RWPE2 (cell line): ENCODE measurements at regions not wholly inside any gene's neighbourhood (a gene's known extent, or its start where the extent isn't known, plus 50 kb on each side); places are given as distances from the start of the nearest gene placed in this dataset.

Experiments used
- ATAC-seq: fragments of 200-7000 bp; cut with Tn5 transposase; 3 replicates; pipeline ENCODE4 v1.9.1; 2021; ENCODE audit warnings: low read depth
- DNase-seq: peaks from one replicate; pipeline ENCODE4 v3.0.0-alpha.2; 2020; ENCODE audit warnings: low spot score
- H3K27ac ChIP-seq: fragments of 450-650 bp; 2 replicates; pipeline ENCODE4 v1.5.1; 2017; ENCODE audit warnings: mild to moderate bottlenecking; ENCODE audit not compliant: poor library complexity, severe bottlenecking
- H3K27me3 ChIP-seq: fragments of 250-450 bp; sonication (Bioruptor Pico); 2 replicates; pipeline ENCODE4 v1.5.1; 2021; ENCODE audit warnings: mild to moderate bottlenecking, moderate library complexity; ENCODE audit not compliant: insufficient read depth, poor library complexity, severe bottlenecking
- H3K36me3 ChIP-seq: fragments of 250-450 bp; sonication (Bioruptor Pico); 2 replicates; pipeline ENCODE4 v1.5.1; 2020; ENCODE audit warnings: low read depth, mild to moderate bottlenecking, moderate library complexity
- H3K4me1 ChIP-seq: fragments of 250-450 bp; sonication (Bioruptor Pico); 2 replicates; pipeline ENCODE4 v1.5.1; 2021; ENCODE audit warnings: mild to moderate bottlenecking, moderate library complexity; ENCODE audit not compliant: insufficient read depth, poor library complexity, severe bottlenecking
- H3K4me3 ChIP-seq: fragments of 250-450 bp; sonication (Bioruptor Pico); 2 replicates; pipeline ENCODE4 v1.5.1; 2021; ENCODE audit warnings: mild to moderate bottlenecking, moderate library complexity; ENCODE audit not compliant: severe bottlenecking
- H3K9me3 ChIP-seq: fragments of 250-450 bp; sonication (Bioruptor Pico); 2 replicates; pipeline ENCODE4 v1.5.1; 2021; ENCODE audit warnings: mild to moderate bottlenecking, moderate library complexity; ENCODE audit not compliant: severe bottlenecking
- TF ChIP-seq, protein P1 (sequence below): fragments of 450-650 bp; IDR thresholded peaks from one replicate; pipeline ENCODE4 v1.5.1; 2017; ENCODE audit warnings: mild to moderate bottlenecking, moderate library complexity; ENCODE audit not compliant: poor library complexity, severe bottlenecking

DNA sequence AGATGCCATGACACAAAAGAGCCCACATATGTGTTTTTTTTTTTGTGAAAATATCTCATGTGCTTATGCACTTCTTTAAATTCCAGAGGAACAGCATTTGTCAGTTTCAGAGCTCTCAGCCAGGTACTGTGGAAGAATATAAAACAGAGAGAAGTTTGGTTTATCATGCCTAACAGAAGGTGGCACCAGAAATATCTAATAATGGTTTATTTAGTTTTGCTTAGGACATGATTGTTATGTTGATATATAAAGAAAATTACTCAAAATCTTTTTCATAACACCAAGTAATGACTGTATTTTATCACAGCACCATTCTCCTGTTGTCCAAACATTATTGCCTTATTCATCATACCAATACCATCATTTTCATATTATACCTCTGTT, 455.6 kb upstream of the ACTBL2 start:
- H3K36me3 ChIP-seq, result no peaks in the 10 kb centered on the region
- H3K27ac ChIP-seq, result no peak overlapping the region
- H3K9me3 ChIP-seq, result no peaks in the 10 kb centered on the region
- TF ChIP-seq, protein P1, sequence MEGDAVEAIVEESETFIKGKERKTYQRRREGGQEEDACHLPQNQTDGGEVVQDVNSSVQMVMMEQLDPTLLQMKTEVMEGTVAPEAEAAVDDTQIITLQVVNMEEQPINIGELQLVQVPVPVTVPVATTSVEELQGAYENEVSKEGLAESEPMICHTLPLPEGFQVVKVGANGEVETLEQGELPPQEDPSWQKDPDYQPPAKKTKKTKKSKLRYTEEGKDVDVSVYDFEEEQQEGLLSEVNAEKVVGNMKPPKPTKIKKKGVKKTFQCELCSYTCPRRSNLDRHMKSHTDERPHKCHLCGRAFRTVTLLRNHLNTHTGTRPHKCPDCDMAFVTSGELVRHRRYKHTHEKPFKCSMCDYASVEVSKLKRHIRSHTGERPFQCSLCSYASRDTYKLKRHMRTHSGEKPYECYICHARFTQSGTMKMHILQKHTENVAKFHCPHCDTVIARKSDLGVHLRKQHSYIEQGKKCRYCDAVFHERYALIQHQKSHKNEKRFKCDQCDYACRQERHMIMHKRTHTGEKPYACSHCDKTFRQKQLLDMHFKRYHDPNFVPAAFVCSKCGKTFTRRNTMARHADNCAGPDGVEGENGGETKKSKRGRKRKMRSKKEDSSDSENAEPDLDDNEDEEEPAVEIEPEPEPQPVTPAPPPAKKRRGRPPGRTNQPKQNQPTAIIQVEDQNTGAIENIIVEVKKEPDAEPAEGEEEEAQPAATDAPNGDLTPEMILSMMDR, result peak; percentile 27
- H3K4me1 ChIP-seq, result peaks cover under 1% of the 10 kb centered on the region
- H3K27me3 ChIP-seq, result no peaks in the 10 kb centered on the region
- DNase-seq (no peak), ATAC-seq (no peak)
- H3K4me3 ChIP-seq, result no peak overlapping the region

DNA sequence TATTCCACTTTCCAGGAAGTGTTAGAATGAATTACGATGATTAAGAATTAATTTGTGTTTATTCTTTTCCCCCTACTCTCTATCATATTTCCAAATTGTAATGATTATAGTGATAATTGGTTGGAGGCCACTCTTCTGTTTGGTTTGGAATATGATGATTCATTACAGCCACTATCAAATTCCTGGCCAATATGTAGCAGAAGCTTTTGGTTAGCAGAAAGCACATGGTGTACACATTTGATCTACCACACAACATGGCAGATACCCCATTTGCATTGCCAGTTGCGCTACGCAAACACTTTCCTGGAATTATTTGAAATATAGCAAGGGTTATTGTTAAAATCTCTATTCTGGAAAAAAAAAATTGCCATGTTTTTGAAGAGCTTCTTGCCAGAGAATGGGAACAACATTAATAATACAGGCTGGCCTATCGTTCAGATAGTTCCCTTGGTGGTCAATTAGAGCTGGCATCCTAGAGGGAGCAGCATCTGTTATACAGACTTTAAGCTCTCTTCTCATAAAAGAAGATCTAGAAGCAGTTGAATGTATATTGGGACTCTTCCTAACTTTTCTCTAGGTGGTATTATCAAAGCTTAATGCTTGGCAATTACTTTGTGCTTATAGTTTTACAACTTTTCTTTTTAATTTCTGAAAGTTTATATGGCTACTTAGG, 455.0 kb upstream of the ACTBL2 start:
- H3K4me1 ChIP-seq, result peaks cover 6% of the 10 kb centered on the region
- TF ChIP-seq, protein P1, result no peak
- DNase-seq (no peak), ATAC-seq (no peak)
- H3K27me3 ChIP-seq, result no peaks in the 10 kb centered on the region
- H3K4me3 ChIP-seq, result no peak overlapping the region
- no peaks in the 10 kb centered on the region for H3K36me3 ChIP-seq
- no peaks in the 10 kb centered on the region for H3K9me3 ChIP-seq
- H3K27ac ChIP-seq, result no peak overlapping the region

DNA sequence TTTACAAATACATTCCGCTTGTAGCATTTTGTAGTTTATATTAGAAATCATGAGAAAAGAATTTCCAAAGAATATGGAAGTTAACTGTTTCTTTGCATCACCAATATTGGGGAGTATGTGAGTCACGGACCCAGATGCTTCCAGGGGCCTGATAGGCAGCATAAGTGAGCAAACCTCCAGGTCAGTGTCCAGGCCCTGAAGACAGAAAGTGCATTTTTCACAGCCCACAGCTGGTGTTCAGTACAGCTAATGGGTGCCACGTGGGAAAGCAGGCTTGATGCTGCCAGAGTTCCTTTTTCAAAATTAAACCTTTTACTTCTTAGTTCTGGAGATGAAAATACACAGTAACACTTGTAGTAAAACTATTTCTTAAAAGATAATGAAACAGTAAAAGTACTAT, 454.4 kb upstream of the ACTBL2 start:
- Histone ChIP-seq H3K27ac (no peak overlapping the region), H3K9me3 (no peaks in the 10 kb centered on the region), H3K27me3 (no peaks in the 10 kb centered on the region), H3K4me3 (no peak overlapping the region), H3K4me1 (peaks cover 8% of the 10 kb centered on the region), H3K36me3 (no peaks in the 10 kb centered on the region)
- DNase-seq (no peak), ATAC-seq (no peak)
- TF ChIP-seq, protein P1, result no peak

DNA sequence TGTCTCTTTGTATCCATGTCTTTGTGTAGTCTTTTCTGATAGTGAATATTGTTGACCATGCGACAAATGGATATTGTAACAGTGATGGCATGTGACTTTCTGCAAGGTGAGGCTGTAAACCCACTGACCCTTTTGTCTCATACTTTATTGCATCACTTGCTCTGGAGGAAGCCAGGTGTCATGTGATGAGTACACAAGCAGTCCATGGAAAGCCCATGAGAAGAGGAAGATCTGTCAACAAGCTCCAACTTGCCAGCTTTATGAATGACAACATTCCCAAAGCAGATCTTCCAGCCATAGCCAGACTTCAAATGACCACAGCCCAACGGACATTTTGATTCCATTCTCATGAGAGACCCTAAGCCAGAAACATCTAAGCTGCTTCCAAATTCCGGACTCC, 450.1 kb upstream of the ACTBL2 start:
- H3K36me3 ChIP-seq, result no peaks in the 10 kb centered on the region
- ATAC-seq, result peak; percentile 60
- no peaks in the 10 kb centered on the region for H3K9me3 ChIP-seq
- TF ChIP-seq, protein P1, result no peak
- no peaks in the 10 kb centered on the region for H3K27me3 ChIP-seq
- peaks cover 8% of the 10 kb centered on the region for H3K4me1 ChIP-seq
- H3K27ac ChIP-seq, result no peak overlapping the region
- no peak overlapping the region for H3K4me3 ChIP-seq
- DNase-seq, result no peak

DNA sequence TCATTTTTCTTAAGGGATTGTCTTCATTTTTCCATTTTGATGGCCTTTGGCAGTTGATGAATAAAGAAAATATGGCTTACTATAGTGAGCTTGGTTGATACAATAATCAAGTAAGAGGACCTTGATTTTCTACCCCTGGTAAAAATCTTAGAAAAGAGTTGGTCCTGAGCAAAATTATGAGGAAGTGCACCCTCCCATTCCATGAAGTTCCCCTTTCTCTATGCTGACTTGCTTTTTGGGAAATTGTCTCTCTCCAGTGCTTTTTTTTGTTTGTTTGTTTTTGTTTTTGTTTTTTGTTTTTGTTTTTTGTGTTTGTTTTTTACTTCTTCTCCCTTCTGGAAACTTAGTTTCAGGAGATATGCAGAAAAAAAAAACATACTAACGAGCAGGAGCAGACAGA, 449.2 kb upstream of the ACTBL2 start:
- TF ChIP-seq, protein P1, result no peak
- Histone ChIP-seq H3K4me1 (peaks cover 8% of the 10 kb centered on the region), H3K4me3 (no peak overlapping the region), H3K27me3 (no peaks in the 10 kb centered on the region), H3K9me3 (no peaks in the 10 kb centered on the region), H3K27ac (no peak overlapping the region), H3K36me3 (no peaks in the 10 kb centered on the region)
- no peak for ATAC-seq
- DNase-seq, result no peak
